Fibroblast of villous mesenchyme (primary cell): ENCODE measurements at regions not wholly inside any gene's neighbourhood (a gene's known extent, or its start where the extent isn't known, plus 50 kb on each side); places are given as distances from the start of the nearest gene placed in this dataset.

Experiments used
- DNase-seq: peaks from one replicate; pipeline ENCODE4 v3.0.0-alpha.2; 2010; ENCODE audit warnings: low read depth
- H3K4me3 ChIP-seq: 2 replicates; pipeline ENCODE4 v1.5.1; 2011; ENCODE audit warnings: low read depth, mild to moderate bottlenecking, low read length
- CTCF ChIP-seq: IDR thresholded peaks from 2 replicates; pipeline ENCODE4 v1.5.1; 2012; ENCODE audit warnings: low read depth, mild to moderate bottlenecking, low read length; ENCODE audit not compliant: insufficient read depth

DNA sequence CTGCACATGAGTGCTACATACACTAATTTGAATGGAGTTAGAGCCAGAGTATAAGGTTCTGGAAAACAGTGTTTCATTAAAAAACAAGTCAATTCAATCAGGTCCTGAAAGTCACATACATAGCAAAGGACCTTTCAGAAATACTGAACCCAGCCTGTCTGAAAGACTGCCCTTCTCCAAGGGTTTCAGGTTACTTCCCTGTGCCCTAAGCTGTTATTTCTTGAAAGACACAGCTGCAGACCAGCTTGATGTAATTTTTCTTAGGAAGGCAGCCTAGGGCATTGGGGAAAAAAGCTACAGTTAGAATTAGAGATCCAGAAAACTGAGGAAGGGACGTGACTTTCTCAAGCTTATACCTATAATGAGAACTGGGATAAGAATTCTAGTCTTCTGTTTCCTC, 155.9 kb upstream of the MAOA start:
- no peak for TF ChIP-seq CTCF
- H3K4me3 ChIP-seq: no peak overlapping the region
- no peak for DNase-seq

- TF ChIP-seq CTCF: no peak
- DNase-seq: no peak
- no peak overlapping the region for H3K4me3 ChIP-seq
Measured at GRCh38 chrX:43500996-43501694, 155.0 kb upstream of the MAOA start.

- no peak for TF ChIP-seq CTCF
- no peak overlapping the region for H3K4me3 ChIP-seq
- DNase-seq: no peak
Measured at GRCh38 chrX:43504394-43504793, 151.7 kb upstream of the MAOA start.

DNA sequence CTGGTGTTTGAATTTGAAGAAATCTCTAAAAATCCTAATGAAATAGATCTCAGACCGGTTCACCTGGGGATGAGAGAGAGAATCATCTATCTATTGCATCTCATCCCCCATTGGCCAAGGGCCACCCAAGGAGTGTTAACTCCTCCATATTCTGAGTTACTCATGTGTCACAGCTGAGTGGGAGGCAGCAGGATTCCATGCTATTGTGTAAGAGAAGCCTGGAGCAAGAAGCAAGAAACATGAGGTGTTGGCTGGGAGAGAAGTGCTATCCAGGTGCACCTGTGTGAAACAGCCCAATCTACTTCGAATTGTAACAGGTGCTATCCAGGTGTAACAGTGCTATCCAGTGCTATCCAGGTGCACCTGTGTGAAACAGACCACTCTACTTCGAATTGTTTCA, 150.3 kb upstream of the MAOA start:
- H3K4me3 ChIP-seq: no peak overlapping the region
- no peak for TF ChIP-seq CTCF
- DNase-seq: no peak

- no peak overlapping the region for H3K4me3 ChIP-seq
- no peak for DNase-seq
- no peak for TF ChIP-seq CTCF
Measured at GRCh38 chrX:43508694-43509093, 147.4 kb upstream of the MAOA start.

DNA sequence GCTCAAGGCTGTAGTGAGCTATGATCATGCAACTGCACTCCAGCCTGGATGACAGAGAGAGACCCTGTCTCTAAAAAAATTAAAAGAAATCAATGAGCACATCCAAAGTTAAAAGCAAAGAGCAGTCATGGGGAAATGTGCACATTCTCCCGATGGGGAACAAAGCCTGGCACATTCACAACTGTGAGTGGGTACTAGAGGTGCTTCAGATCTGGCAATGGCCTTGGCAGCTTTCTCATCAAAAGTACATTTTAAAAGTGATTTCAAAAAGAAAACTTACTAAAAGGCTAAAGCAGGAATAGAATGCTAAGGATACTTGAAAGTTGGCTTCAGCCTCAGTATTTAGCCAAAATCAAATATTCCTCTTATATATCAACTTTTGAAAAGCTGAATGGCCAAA, 145.9 kb upstream of the MAOA start:
- TF ChIP-seq CTCF: no peak
- DNase-seq: no peak
- no peak overlapping the region for H3K4me3 ChIP-seq

DNA sequence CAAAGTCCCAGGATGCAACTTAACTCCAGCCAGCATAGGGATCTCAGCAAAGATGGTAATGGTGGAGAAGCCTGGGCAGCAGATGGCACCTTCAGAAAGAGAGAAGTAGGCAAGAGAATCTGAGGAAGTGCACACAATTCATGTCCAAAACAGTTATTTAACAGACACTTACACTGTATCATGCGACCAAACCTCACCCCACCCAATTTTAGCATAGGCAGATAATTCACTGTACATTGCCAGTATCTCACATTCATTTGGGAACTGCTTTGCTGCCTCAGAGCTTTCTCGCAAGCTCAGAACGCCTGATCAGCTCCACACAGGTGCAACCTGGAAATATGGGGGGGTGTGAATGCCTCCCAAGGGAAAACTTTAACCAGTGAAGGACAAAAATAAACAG, 143.0 kb upstream of the MAOA start:
- DNase-seq: no peak
- TF ChIP-seq CTCF: no peak
- no peak overlapping the region for H3K4me3 ChIP-seq
